Ammon's horn (tissue), 1 donor: ENCODE measurements at regions not wholly inside any gene's neighbourhood (a gene's known extent, or its start where the extent isn't known, plus 50 kb on each side); places are given as distances from the start of the nearest gene placed in this dataset.

Experiments
- DNase-seq: peaks from one replicate; pipeline ENCODE4 v3.0.0-alpha.2; 2016; ENCODE audit warnings: low spot score

GRCh38 chr3:107992976-107993684, 97.7 kb downstream of the CD47 start:
- no peak for DNase-seq

DNA sequence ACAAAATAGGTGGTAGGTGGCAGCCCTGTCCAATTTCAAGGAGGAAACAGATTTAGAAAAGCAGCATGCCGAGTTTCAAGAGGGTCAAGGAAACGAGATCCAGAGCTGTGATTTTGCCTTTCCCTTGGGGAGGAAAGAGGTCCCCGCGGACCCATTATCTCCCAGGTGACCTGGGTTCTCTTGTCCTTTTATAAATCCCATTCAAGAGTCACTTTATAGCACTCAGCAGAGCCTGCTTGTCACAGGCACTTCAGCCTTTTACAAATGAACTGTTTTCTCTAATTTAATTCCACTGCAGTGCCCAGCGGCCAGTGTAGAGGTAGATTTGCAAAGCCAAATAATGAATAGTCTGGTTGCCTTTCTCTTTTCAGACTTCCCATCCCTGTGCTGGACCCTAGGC, 99.9 kb downstream of the CD47 start:
- no peak for DNase-seq

DNA sequence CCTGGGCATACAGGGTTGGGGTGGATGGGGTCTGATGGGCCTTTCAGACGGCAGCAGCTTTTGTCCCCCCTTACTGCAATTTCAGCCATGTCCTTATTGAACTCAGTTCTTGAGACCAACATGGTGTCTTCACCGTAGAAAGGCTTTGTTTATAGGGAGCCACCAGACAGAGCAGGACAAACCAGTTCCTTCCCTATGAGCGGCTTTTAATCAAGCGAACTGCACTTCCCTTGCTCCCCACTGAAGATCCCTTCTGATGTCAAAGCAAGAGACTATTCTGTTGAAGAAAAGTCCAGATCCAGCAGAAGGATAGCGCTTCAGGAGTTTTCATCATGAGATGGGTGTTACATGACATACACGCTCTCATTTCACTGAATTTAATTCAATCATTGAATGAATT, 100.4 kb downstream of the CD47 start:
- no peak for DNase-seq

GRCh38 chr3:107989661-107990060, 101.2 kb downstream of the CD47 start:
- DNase-seq: no peak

- DNase-seq: no peak
Measured at GRCh38 chr3:107988460-107989175, 102.2 kb downstream of the CD47 start.

DNA sequence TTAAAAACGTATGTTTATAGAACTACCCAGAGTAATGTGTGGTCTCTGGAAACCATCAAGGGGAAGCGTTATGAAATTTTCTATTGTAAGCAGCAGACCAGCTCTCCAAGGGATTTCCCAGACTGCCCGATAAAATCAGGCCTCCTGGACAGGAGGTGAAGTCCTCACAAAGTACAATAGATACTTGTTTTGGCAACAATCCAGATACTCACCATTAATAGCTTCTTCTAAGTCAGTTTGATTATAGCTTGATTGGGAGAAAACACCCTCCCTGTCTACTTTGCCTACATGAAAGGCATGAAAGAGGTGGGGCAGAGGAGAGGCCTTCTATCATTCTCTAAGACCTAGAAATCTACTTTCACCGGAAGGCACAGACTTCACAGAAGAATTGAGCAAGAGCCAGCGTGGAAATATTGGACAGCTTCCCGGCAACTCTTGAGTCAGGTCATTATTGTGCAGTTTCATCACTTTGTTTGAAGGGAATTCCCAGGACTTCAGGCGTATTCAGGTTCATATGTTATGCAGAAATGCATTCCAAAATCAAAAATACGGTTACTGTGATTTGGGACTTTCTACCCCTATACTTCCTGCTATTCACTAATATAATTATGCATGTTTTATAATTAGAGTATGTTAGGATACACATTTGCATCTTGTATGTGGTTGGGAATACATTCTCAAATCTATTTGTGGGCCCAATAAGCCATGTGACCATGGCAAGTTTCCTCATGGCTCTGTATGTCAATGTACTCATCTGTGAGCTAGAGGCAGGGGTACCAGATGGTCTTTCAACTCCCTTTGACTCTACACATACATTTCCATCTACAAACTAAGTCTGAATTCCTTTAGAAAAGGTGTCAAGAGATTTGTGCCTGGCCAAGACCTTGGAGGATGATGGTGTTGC, 103.5 kb downstream of the CD47 start:
- peak; percentile 45 for DNase-seq

DNA sequence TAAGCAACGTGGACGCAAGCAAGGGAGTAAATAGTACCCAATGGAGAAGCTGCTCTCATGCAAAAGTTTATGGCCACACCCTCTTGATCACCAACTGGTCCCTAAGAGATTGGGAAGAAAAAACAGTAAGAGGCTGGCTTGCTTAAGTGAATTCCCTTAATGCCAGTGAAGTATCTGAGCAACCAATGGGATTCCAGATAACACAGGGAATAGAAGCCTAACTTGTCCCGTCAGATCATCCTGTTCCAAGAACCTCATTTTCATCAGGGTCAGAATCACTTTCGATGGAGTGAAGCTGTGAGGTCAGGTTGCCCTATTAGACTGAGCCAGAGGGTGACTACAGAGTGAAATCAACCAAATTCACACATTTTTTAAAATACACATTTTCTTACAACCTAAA, 104.3 kb downstream of the CD47 start:
- DNase-seq: no peak

GRCh38 chr3:107985496-107985895, 105.3 kb downstream of the CD47 start:
- no peak for DNase-seq

DNA sequence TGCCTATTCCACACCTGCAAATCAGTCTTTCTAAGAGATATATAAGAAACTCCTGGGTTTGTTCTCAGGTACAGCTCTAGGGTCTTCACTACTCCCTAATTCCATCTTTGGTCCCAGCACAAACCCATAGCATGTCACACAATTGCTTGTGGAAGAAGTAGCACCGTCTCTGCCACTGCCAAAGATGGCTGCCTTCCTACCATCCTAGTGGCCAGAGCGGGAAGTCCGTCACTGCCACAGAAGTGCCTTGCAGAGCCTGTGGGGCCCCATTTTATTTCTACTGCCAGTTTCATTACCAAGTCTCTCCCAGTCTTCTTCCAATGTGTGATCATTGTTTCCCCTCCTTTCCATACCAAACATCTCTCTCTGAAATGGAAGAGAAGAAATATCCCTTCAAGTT, 107.6 kb downstream of the CD47 start:
- no peak for DNase-seq

DNA sequence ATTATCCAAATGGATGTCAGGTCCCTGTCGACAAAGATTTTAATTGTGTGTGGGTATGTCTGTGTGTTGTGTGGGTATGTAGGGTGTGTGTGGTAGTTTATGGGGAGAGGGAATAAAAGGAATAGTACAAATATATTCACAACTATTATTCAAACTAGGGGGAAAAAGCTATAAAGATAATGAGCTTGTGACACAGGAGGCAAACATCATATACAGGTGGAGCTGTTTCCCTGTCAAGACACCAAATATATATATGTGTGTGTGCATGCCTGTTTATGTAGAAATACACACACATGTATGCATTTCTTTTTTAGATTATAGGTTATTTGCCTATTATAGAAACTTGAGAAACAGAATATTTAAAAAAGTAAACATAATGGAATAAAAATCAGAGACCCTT, 108.7 kb downstream of the CD47 start:
- DNase-seq: no peak

- DNase-seq: peak; percentile 73
Measured at GRCh38 chr3:107981471-107982111, 109.2 kb downstream of the CD47 start.

GRCh38 chr3:107979538-107979937, 111.3 kb downstream of the CD47 start:
- no peak for DNase-seq

GRCh38 chr3:107978131-107979055, 112.4 kb downstream of the CD47 start:
- no peak for DNase-seq

DNA sequence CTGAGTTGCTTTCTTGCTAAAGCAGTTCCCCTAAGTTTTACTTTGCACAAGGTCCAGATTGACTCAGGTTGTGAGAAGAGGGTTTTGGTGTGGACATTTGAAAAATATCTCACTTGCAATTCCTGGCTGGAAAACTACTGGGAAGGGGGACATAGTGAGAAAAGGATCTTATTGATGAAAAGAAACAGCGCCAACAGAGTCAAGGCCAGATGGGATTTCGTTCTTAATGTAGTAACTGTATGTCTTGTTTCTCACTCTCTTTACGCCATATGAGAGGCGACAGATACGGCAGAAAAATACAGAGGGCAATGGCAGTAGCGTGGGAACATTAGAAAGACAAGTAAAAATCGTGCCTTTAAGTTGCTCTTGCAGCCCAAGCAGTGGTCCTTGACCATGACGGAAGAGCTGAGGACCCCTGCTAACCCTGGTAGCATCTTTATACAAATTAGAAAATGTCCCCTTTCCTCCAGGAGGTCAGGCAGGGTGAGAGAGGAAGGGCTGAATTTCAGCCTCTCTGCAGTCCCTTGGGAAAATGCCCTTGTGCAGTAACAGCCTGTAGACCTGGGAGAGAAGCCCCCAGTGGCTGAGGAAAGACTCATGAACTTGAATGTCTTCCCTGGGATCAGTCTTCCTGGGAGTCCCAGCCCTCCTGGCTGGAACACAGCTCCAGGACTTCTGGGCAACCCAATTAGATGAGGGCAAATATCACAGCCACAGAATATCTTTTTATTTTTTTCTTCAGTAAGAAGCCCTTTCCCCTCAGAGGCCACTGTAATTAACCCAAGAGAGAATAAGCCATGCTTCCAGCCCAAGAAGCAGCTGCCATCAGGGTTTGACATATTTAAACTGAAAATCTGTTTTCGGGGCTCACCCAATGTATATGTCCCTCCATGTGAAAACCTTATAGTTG, 113.4 kb downstream of the CD47 start:
- DNase-seq: no peak

- DNase-seq: no peak
Measured at GRCh38 chr3:107976202-107976800, 114.5 kb downstream of the CD47 start.

DNA sequence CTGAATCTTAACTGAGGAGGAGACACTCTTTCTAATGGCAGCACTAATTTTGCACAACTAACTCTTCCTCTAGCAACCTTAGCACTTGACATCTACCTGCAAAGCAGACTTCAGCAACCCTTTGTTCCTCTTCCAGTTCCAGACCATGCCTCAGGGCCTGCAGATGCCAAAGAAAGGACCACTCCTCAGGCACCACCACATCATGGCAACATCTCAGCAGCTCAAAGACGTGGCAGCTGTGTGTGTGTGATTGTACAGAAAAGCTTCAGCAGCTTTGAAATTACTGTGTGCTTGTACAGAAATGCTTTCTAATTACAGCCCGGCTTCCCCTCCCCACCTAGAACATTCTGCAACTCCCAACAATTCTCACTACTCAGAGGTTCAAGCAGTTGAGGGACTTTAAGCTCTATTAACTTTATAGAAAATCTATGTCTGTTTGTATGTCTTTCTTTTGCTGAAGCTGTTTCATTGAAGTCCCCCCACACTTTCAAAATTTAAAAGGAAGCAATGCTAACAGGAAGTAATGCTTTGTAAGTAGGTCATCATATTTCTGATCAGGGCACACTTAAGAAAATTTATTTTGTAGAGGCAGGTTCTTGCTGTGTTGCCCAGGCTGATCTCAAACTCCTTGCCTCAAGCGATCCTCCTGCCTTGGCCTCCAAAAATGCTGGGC, 115.2 kb downstream of the CD47 start:
- no peak for DNase-seq

DNA sequence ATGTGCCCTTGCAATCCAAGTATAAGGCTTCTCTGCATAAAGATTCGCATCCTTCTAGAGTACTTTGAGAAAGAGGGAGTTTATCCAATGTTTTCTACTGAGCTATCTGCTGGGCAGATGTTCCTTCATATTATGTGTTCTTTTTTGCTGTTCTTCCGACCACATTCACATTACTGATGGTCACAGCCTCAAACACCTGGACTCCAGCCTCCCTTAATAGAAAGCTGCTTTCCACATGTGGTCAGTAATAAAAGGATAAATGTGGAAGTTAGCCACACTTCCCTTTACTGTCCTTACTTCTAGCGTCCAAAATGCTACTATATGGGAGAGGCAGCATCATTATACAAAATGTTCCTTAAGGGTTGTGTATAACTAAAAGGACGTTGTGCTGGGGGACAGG, 116.9 kb downstream of the CD47 start:
- no peak for DNase-seq

DNA sequence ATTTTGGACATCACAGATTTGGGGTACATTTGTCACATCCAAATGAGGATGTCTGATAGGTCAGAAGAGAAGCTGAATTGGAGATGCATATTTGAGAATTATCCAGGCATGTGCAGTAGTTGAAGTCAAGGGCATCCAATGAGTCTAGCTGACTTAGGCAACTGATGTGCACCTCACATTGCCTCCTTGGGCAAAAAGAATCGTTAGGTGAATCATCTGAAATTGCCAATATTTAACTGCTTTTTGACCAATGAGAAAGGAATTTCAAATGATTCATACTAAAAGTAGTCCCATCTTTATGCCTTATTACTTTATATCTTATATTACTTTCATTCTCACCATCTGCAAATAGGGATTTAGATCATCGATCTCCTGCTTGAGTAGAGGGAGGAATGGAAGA, 117.7 kb downstream of the CD47 start:
- DNase-seq: no peak

DNA sequence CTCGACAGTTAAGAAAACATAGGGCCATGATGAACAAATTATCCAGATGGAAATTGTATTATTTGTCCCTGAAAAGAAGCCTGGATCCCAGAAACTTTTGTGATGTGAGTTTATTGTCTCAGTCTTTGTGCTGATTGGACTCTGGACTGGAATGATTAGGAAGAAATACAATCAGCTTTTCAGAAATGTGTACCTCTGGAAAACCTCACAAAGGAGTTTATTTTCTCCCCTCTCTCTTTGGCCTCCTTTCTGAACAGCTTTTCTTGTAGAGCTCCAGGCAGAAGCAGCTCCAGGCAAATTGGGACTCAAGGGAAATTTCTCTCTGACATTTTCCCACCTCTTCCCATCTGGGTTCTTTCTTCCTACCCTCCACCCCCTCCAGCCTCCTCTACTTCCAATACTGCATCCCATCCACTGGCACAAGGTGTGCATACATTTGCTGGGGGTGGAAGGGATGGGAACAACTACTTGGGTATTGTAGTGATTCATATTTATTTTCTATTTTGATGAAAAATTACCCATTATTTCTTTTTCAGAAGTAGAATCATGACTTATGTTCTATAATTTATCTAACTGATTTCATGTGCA, 119.7 kb downstream of the CD47 start:
- DNase-seq: no peak
